OCI-LY1 (cell line): ENCODE measurements at regions not wholly inside any gene's neighbourhood (a gene's known extent, or its start where the extent isn't known, plus 50 kb on each side); places are given as distances from the start of the nearest gene placed in this dataset.

Experiments used
- CTCF ChIP-seq: fragments of 200-600 bp; sonication (generic), shearing (Covaris generic); IDR thresholded peaks from 2 replicates; pipeline ENCODE4 v1.5.1; 2017; ENCODE audit warnings: mild to moderate bottlenecking, antibody characterized with exemption, low read length, moderate library complexity, mixed read lengths
- EZH2 ChIP-seq: fragments of 200-600 bp; sonication (generic), shearing (Covaris generic); IDR thresholded peaks from 2 replicates; pipeline ENCODE4 v1.8.0; 2017; ENCODE audit warnings: borderline replicate concordance, mixed run types, mild to moderate bottlenecking, antibody characterized with exemption, low read length, moderate library complexity, mixed read lengths

- TF ChIP-seq CTCF (no peak), EZH2 (no peak)
Measured at GRCh38 chr16:86885139-86885538, 306.8 kb downstream of the FOXL1 start.
